Esophagus muscularis mucosa (tissue), 3 donors: ENCODE measurements at regions not wholly inside any gene's neighbourhood (a gene's known extent, or its start where the extent isn't known, plus 50 kb on each side); places are given as distances from the start of the nearest gene placed in this dataset.

Experiments used
- POLR2A ChIP-seq: fragments of 450-650 bp; IDR thresholded peaks from one replicate; pipeline ENCODE4 v1.6.1; 2017; ENCODE audit warnings: antibody characterized with exemption, moderate library complexity, mild to moderate bottlenecking, low read depth
- TF ChIP-seq, protein P1 (sequence below), 3 experiments: fragments of 200-600 bp in 2 of 3; fragments of 450-650 bp in 1 of 3; sonication (generic) in 2 of 3; IDR thresholded peaks; one replicate each; pipeline ENCODE4 v1.5.1; 2017 to 2019; ENCODE audit warnings: antibody characterized with exemption in 3 of 3, mild to moderate bottlenecking in 2 of 3, moderate library complexity in 1 of 3

DNA sequence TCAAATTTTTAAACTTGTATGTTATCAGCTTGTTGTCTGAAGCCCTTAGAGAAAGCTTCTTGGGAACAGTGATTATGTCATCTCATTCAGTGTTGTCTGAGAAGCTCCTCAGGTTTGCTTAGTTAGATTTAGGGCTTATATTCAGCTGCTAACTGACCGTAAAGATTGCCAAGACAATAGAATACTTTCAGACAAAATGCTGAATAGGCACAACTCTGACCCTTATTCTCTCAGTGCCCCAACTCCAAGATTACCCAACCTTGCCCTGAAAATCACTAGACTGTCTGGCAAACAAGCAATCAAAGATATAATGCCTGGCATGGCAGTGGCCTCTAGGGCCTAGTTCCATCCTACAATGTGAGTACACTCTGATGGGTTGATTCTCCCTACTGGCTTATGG, 950.5 kb upstream of the HS3ST1 start:
- TF ChIP-seq, protein P1, sequence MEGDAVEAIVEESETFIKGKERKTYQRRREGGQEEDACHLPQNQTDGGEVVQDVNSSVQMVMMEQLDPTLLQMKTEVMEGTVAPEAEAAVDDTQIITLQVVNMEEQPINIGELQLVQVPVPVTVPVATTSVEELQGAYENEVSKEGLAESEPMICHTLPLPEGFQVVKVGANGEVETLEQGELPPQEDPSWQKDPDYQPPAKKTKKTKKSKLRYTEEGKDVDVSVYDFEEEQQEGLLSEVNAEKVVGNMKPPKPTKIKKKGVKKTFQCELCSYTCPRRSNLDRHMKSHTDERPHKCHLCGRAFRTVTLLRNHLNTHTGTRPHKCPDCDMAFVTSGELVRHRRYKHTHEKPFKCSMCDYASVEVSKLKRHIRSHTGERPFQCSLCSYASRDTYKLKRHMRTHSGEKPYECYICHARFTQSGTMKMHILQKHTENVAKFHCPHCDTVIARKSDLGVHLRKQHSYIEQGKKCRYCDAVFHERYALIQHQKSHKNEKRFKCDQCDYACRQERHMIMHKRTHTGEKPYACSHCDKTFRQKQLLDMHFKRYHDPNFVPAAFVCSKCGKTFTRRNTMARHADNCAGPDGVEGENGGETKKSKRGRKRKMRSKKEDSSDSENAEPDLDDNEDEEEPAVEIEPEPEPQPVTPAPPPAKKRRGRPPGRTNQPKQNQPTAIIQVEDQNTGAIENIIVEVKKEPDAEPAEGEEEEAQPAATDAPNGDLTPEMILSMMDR (IDR thresholded peaks at IDR 0.05) = no peak
- no peak for TF ChIP-seq POLR2A
